Lung (tissue), 11 donors: ENCODE measurements at regions not wholly inside any gene's neighbourhood (a gene's known extent, or its start where the extent isn't known, plus 50 kb on each side); places are given as distances from the start of the nearest gene placed in this dataset.

Source experiments
- ATAC-seq: fragments of 200-7000 bp; cut with Tn5 transposase; one replicate; pipeline ENCODE4 v1.9.1; 2020; ENCODE audit warnings: moderate number of reproducible peaks; ENCODE audit not compliant: insufficient read depth, low FRiP score
- DNase-seq, 3 donors: peaks; one replicate each; pipeline ENCODE4 v3.0.0-alpha.2; 2013 to 2017
- H3K27ac ChIP-seq, 2 donors: one replicate each; pipeline ENCODE4 v1.5.1; 2013; ENCODE audit warnings: mild to moderate bottlenecking in 2 of 2, moderate library complexity in 2 of 2, control low read depth in 1 of 2, inconsistent platforms in 1 of 2, low read depth in 1 of 2, low read length in 1 of 2
- H3K27me3 ChIP-seq, 3 donors: one replicate each; pipeline ENCODE4 v1.5.1; 2013; ENCODE audit warnings: low read length in 2 of 3; ENCODE audit not compliant: control insufficient read depth in 3 of 3, insufficient read depth in 3 of 3
- H3K36me3 ChIP-seq, 4 donors: one replicate each; pipeline ENCODE4 v1.5.1; 2013; ENCODE audit warnings: low read length in 4 of 4, mild to moderate bottlenecking in 1 of 4, moderate library complexity in 1 of 4; ENCODE audit not compliant: control insufficient read depth in 4 of 4, insufficient read depth in 4 of 4
- H3K4me1 ChIP-seq, 5 donors: one replicate each; pipeline ENCODE4 v1.5.1; 2013; ENCODE audit warnings: low read length in 5 of 5, mild to moderate bottlenecking in 2 of 5, moderate library complexity in 1 of 5; ENCODE audit not compliant: control insufficient read depth in 5 of 5, insufficient read depth in 5 of 5
- H3K4me3 ChIP-seq: one replicate; pipeline ENCODE4 v1.5.1; 2013; ENCODE audit warnings: mild to moderate bottlenecking, control low read depth, moderate library complexity
- H3K9ac ChIP-seq, 2 donors: one replicate each; pipeline ENCODE4 v1.5.1; 2013; ENCODE audit warnings: low read length in 2 of 2, control low read depth in 1 of 2; ENCODE audit not compliant: insufficient read depth in 1 of 2
- H3K9me3 ChIP-seq, 4 donors: one replicate each; pipeline ENCODE4 v1.5.1; 2013; ENCODE audit warnings: low read length in 3 of 4, mild to moderate bottlenecking in 1 of 4, moderate library complexity in 1 of 4; ENCODE audit not compliant: control insufficient read depth in 4 of 4, insufficient read depth in 3 of 4
- CTCF ChIP-seq: IDR thresholded peaks from 2 replicates; pipeline ENCODE4 v1.5.1; 2012; ENCODE audit warnings: mild to moderate bottlenecking; ENCODE audit errors: control extremely low read depth, extremely low read depth
- WGBS, 2 donors: extraction: QIAGEN DNeasy Blood & Tissue Kit; methylation state at CpG; one replicate each; pipeline ENCODE4 v1.1.7; 2013; 5-methylcytosine and 5-hydroxymethylcytosine counted together
- donor health status: control.
- donor health status: control.
- donor health status: Bipolar disorder and iron deficiency.
- donor health status: healthy.
- donor health status: DM: yes; HTN: yes; CAD: no.

GRCh38 chr3:1591327-1592028 lies 498.7 kb downstream of the CNTN6 start:
- Histone ChIP-seq H3K4me1 (no peaks in the 10 kb centered on the region), H3K4me3 (no peak overlapping the region), H3K36me3 (no peaks in the 10 kb centered on the region), H3K27ac (no peak overlapping the region), H3K9ac (no peak overlapping the region), H3K9me3 (peaks cover 0 to 8% (median 3%) of the 10 kb centered on the region in 4 donors), H3K27me3 (no peaks in the 10 kb centered on the region)
- DNase-seq (no peak), ATAC-seq (no peak)
- WGBS, 2 donors = 60 to 62% methylated on average over 4 of the region's 4 CpGs
- TF ChIP-seq CTCF = no peak

DNA sequence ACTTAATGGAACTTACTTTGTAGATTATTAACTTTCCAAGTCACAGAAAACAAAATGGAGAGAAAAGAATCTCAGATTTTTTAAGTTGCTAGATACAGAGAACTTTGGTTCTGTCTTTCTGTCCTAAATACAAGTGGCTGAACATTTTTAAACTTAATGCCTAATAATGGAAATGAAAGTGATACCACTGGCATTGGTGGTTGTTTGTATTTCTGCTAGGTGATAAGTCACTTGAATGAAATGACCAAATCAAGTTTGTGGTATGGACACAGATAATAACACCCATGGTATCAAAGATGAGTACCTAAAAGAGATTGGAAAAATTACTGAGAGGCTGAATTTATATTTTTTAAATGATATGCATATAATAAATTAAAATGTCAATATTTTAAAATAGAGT lies 502.1 kb downstream of the CNTN6 start:
- Histone ChIP-seq H3K9ac (no peak overlapping the region), H3K36me3 (no peaks in the 10 kb centered on the region), H3K27me3 (no peaks in the 10 kb centered on the region), H3K4me1 (no peaks in the 10 kb centered on the region), H3K27ac (no peak overlapping the region), H3K4me3 (no peak overlapping the region), H3K9me3 (peaks cover 0 to 6% (median 1%) of the 10 kb centered on the region in 4 donors)
- ATAC-seq (no peak), DNase-seq (no peak)
- no peak for TF ChIP-seq CTCF

GRCh38 chr3:1600206-1600605 lies 498.5 kb upstream of the CNTN4 start:
- DNase-seq = no peak

More at GRCh38 chr3:1600206-1600605, 498.5 kb upstream of the CNTN4 start:
- ATAC-seq = no peak
- Histone ChIP-seq H3K4me1 (no peaks in the 10 kb centered on the region), H3K9ac (no peak overlapping the region), H3K9me3 (peaks cover 0 to 4% (median 0%) of the 10 kb centered on the region in 4 donors), H3K27ac (no peak overlapping the region), H3K36me3 (no peaks in the 10 kb centered on the region), H3K27me3 (no peaks in the 10 kb centered on the region), H3K4me3 (no peak overlapping the region)
- no peak for TF ChIP-seq CTCF
- 87 to 91% methylated on average over 8 of the region's 8 CpGs for WGBS, 2 donors
